WTC11 (cell line): ENCODE measurements at regions not wholly inside any gene's neighbourhood (a gene's known extent, or its start where the extent isn't known, plus 50 kb on each side); places are given as distances from the start of the nearest gene placed in this dataset.

Experiments
- ATAC-seq: fragments of 200-7000 bp; cut with Tn5 transposase; 2 replicates; pipeline ENCODE4 v1.10.0; 2021; ENCODE audit warnings: mild to moderate bottlenecking, moderate library complexity
- CTCF ChIA-PET: fragments of 300-600 bp; sonication (Branson Sonifier 250); formaldehyde crosslinking; loops from one replicate; lab custom pipeline; 2021; ENCODE audit warnings: antibody characterized with exemption; lab: Charles Lee
- POLR2A ChIA-PET: fragments of 350-600 bp; sonication (Branson Sonifier 250); formaldehyde crosslinking; loops from one replicate; lab custom pipeline; 2021; ENCODE audit warnings: antibody characterized with exemption; lab: Charles Lee
- DNase-seq: peaks from one replicate; pipeline ENCODE4 v3.0.0; 2021; ENCODE audit warnings: low spot score
- H3K27ac Mint-ChIP-seq: 2 replicates; pipeline ENCODE4 v1.8.0; 2021; ENCODE audit warnings: mixed read lengths
- H3K27me3 Mint-ChIP-seq: 2 replicates; pipeline ENCODE4 v1.8.0; 2021; ENCODE audit warnings: low read depth, mild to moderate bottlenecking, moderate library complexity, mixed read lengths
- H3K36me3 Mint-ChIP-seq: 2 replicates; pipeline ENCODE4 v1.8.0; 2021; ENCODE audit warnings: mixed read lengths
- H3K4me1 Mint-ChIP-seq: 2 replicates; pipeline ENCODE4 v1.8.0; 2022; ENCODE audit warnings: mixed read lengths
- H3K4me3 Mint-ChIP-seq: 2 replicates; pipeline ENCODE4 v1.8.0; 2021; ENCODE audit warnings: mild to moderate bottlenecking, moderate library complexity, mixed read lengths
- H3K9me3 Mint-ChIP-seq: 2 replicates; pipeline ENCODE4 v1.8.0; 2021; ENCODE audit warnings: mixed read lengths
- ATF2 ChIP-seq: sonication (generic); formaldehyde crosslinking; IDR thresholded peaks from 2 replicates; pipeline ENCODE4 v1.8.1; 2022; ENCODE audit warnings: low read depth, missing genetic modification reagents, borderline replicate concordance
- FOXK1 ChIP-seq: sonication (generic); formaldehyde crosslinking; IDR thresholded peaks from 2 replicates; pipeline ENCODE4 v1.8.0; 2022; ENCODE audit warnings: mild to moderate bottlenecking, moderate library complexity, missing genetic modification reagents
- MLX ChIP-seq: sonication (generic); formaldehyde crosslinking; IDR thresholded peaks from 2 replicates; pipeline ENCODE4 v1.8.1; 2023; ENCODE audit warnings: mild to moderate bottlenecking, missing genetic modification reagents, moderate library complexity
- MXD4 ChIP-seq: fragments of 250-450 bp; sonication (Bioruptor Pico); IDR thresholded peaks from 2 replicates; pipeline ENCODE4 v1.8.0; 2021; ENCODE audit warnings: mild to moderate bottlenecking, moderate library complexity, borderline replicate concordance
- MYBL2 ChIP-seq: sonication (generic); formaldehyde crosslinking; IDR thresholded peaks from 2 replicates; pipeline ENCODE4 v1.8.1; 2023; ENCODE audit warnings: mild to moderate bottlenecking, moderate library complexity, missing genetic modification reagents
- NR2C2 ChIP-seq: sonication (generic); formaldehyde crosslinking; IDR thresholded peaks from 2 replicates; pipeline ENCODE4 v1.8.0; 2022; ENCODE audit warnings: mild to moderate bottlenecking, missing genetic modification reagents
- NR3C1 ChIP-seq: sonication (generic); formaldehyde crosslinking; conservative IDR thresholded peaks from 2 replicates; pipeline ENCODE4 v1.8.1; 2023; ENCODE audit warnings: low read depth, mild to moderate bottlenecking, missing genetic modification reagents
- RORB ChIP-seq: fragments of 250-450 bp; sonication (Bioruptor Pico); IDR thresholded peaks from 2 replicates; pipeline ENCODE4 v1.9.0; 2021; ENCODE audit warnings: mild to moderate bottlenecking
- ZNF138 ChIP-seq: sonication (generic); formaldehyde crosslinking; conservative IDR thresholded peaks from 2 replicates; pipeline ENCODE4 v1.8.1; 2022; ENCODE audit warnings: mild to moderate bottlenecking, moderate library complexity, missing genetic modification reagents
- TF ChIP-seq, protein P1 (sequence below): sonication (generic); formaldehyde crosslinking; IDR thresholded peaks from 2 replicates; pipeline ENCODE4 v1.8.0; 2023; ENCODE audit warnings: mild to moderate bottlenecking, missing genetic modification reagents
- TF ChIP-seq, protein P2 (sequence below): sonication (generic); formaldehyde crosslinking; IDR thresholded peaks from 2 replicates; pipeline ENCODE4 v1.8.0; 2023; ENCODE audit warnings: missing genetic modification reagents
- TF ChIP-seq, protein P3 (sequence below): fragments of 250-450 bp; sonication (Bioruptor Pico); IDR thresholded peaks from 2 replicates; pipeline ENCODE4 v1.9.0; 2021; ENCODE audit warnings: moderate library complexity, mild to moderate bottlenecking, inconsistent platforms, borderline replicate concordance
- TF ChIP-seq, protein P4 (sequence below): sonication (generic); formaldehyde crosslinking; IDR thresholded peaks from 2 replicates; pipeline ENCODE4 v1.8.0; 2022; ENCODE audit warnings: mild to moderate bottlenecking, missing genetic modification reagents
- TF ChIP-seq, protein P5 (sequence below): sonication (generic); formaldehyde crosslinking; IDR thresholded peaks from 2 replicates; pipeline ENCODE4 v1.8.0; 2022; ENCODE audit warnings: missing genetic modification reagents
- TF ChIP-seq, protein P6 (sequence below): fragments of 250-450 bp; sonication (Bioruptor Pico); IDR thresholded peaks from 2 replicates; pipeline ENCODE4 v1.9.0; 2021; ENCODE audit warnings: mild to moderate bottlenecking
- TF ChIP-seq, protein P7 (sequence below): sonication (generic); formaldehyde crosslinking; IDR thresholded peaks from 2 replicates; pipeline ENCODE4 v1.8.0; 2022; ENCODE audit warnings: mild to moderate bottlenecking, missing genetic modification reagents

- Mint-ChIP-seq H3K4me1 (peaks cover 25% of the 10 kb centered on the region), H3K27me3 (no peaks in the 10 kb centered on the region), H3K9me3 (peaks cover 6% of the 10 kb centered on the region; the same call in 1 of the 2 replicates), H3K36me3 (peaks cover 5% of the 10 kb centered on the region), H3K4me3 (no peak overlapping the region), H3K27ac (no peak overlapping the region)
- no peak for ATAC-seq
- TF ChIP-seq ZNF138 (CRISPR knock-in tag) = no peak
- TF ChIP-seq, protein P1, sequence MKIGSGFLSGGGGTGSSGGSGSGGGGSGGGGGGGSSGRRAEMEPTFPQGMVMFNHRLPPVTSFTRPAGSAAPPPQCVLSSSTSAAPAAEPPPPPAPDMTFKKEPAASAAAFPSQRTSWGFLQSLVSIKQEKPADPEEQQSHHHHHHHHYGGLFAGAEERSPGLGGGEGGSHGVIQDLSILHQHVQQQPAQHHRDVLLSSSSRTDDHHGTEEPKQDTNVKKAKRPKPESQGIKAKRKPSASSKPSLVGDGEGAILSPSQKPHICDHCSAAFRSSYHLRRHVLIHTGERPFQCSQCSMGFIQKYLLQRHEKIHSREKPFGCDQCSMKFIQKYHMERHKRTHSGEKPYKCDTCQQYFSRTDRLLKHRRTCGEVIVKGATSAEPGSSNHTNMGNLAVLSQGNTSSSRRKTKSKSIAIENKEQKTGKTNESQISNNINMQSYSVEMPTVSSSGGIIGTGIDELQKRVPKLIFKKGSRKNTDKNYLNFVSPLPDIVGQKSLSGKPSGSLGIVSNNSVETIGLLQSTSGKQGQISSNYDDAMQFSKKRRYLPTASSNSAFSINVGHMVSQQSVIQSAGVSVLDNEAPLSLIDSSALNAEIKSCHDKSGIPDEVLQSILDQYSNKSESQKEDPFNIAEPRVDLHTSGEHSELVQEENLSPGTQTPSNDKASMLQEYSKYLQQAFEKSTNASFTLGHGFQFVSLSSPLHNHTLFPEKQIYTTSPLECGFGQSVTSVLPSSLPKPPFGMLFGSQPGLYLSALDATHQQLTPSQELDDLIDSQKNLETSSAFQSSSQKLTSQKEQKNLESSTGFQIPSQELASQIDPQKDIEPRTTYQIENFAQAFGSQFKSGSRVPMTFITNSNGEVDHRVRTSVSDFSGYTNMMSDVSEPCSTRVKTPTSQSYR (CRISPR knock-in tag) = no peak
- CTCF ChIA-PET = no interaction called here
- no peak for DNase-seq
- POLR2A ChIA-PET = no interaction called here
These were observed 646.8 kb downstream of the C12orf50 start for GRCh38 chr12:87382436-87382835.

GRCh38 chr12:87381742-87382141 lies 647.5 kb downstream of the C12orf50 start:
- ChIA-PET POLR2A (no interaction called here), CTCF (no interaction called here)
- 0 out of 2 replicates have a peak, but pooled peaks cover under 1% of the 10 kb centered on the region for H3K36me3 Mint-ChIP-seq
- ATAC-seq = no peak
- TF ChIP-seq RORB (no peak), MLX (no peak), NR3C1 (no peak), MXD4 (CRISPR knock-in tag) (no peak), NR2C2 (no peak), ZNF138 (CRISPR knock-in tag) (no peak), FOXK1 (CRISPR knock-in tag) (no peak), ATF2 (CRISPR knock-in tag) (no peak), MYBL2 (CRISPR knock-in tag) (no peak)
- TF ChIP-seq, protein P2, sequence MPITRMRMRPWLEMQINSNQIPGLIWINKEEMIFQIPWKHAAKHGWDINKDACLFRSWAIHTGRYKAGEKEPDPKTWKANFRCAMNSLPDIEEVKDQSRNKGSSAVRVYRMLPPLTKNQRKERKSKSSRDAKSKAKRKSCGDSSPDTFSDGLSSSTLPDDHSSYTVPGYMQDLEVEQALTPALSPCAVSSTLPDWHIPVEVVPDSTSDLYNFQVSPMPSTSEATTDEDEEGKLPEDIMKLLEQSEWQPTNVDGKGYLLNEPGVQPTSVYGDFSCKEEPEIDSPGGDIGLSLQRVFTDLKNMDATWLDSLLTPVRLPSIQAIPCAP = no peak
- TF ChIP-seq, protein P3, sequence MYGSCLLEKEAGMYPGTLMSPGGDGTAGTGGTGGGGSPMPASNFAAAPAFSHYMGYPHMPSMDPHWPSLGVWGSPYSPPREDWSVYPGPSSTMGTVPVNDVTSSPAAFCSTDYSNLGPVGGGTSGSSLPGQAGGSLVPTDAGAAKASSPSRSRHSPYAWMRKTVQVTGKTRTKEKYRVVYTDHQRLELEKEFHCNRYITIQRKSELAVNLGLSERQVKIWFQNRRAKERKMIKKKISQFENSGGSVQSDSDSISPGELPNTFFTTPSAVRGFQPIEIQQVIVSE (CRISPR knock-in tag) = no peak
- TF ChIP-seq, protein P4, sequence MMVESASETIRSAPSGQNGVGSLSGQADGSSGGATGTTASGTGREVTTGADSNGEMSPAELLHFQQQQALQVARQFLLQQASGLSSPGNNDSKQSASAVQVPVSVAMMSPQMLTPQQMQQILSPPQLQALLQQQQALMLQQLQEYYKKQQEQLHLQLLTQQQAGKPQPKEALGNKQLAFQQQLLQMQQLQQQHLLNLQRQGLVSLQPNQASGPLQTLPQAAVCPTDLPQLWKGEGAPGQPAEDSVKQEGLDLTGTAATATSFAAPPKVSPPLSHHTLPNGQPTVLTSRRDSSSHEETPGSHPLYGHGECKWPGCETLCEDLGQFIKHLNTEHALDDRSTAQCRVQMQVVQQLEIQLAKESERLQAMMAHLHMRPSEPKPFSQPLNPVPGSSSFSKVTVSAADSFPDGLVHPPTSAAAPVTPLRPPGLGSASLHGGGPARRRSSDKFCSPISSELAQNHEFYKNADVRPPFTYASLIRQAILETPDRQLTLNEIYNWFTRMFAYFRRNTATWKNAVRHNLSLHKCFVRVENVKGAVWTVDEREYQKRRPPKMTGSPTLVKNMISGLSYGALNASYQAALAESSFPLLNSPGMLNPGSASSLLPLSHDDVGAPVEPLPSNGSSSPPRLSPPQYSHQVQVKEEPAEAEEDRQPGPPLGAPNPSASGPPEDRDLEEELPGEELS (CRISPR knock-in tag) = no peak
- TF ChIP-seq, protein P5, sequence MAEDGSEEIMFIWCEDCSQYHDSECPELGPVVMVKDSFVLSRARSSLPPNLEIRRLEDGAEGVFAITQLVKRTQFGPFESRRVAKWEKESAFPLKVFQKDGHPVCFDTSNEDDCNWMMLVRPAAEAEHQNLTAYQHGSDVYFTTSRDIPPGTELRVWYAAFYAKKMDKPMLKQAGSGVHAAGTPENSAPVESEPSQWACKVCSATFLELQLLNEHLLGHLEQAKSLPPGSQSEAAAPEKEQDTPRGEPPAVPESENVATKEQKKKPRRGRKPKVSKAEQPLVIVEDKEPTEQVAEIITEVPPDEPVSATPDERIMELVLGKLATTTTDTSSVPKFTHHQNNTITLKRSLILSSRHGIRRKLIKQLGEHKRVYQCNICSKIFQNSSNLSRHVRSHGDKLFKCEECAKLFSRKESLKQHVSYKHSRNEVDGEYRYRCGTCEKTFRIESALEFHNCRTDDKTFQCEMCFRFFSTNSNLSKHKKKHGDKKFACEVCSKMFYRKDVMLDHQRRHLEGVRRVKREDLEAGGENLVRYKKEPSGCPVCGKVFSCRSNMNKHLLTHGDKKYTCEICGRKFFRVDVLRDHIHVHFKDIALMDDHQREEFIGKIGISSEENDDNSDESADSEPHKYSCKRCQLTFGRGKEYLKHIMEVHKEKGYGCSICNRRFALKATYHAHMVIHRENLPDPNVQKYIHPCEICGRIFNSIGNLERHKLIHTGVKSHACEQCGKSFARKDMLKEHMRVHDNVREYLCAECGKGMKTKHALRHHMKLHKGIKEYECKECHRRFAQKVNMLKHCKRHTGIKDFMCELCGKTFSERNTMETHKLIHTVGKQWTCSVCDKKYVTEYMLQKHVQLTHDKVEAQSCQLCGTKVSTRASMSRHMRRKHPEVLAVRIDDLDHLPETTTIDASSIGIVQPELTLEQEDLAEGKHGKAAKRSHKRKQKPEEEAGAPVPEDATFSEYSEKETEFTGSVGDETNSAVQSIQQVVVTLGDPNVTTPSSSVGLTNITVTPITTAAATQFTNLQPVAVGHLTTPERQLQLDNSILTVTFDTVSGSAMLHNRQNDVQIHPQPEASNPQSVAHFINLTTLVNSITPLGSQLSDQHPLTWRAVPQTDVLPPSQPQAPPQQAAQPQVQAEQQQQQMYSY (CRISPR knock-in tag) = no peak
- TF ChIP-seq, protein P6, sequence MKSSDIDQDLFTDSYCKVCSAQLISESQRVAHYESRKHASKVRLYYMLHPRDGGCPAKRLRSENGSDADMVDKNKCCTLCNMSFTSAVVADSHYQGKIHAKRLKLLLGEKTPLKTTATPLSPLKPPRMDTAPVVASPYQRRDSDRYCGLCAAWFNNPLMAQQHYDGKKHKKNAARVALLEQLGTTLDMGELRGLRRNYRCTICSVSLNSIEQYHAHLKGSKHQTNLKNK (CRISPR knock-in tag) = no peak
- TF ChIP-seq, protein P7, sequence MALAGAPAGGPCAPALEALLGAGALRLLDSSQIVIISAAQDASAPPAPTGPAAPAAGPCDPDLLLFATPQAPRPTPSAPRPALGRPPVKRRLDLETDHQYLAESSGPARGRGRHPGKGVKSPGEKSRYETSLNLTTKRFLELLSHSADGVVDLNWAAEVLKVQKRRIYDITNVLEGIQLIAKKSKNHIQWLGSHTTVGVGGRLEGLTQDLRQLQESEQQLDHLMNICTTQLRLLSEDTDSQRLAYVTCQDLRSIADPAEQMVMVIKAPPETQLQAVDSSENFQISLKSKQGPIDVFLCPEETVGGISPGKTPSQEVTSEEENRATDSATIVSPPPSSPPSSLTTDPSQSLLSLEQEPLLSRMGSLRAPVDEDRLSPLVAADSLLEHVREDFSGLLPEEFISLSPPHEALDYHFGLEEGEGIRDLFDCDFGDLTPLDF (CRISPR knock-in tag) = no peak
- no peak overlapping the region for H3K27ac Mint-ChIP-seq
- H3K9me3 Mint-ChIP-seq = peaks cover under 1% of the 10 kb centered on the region; the same call in 1 of the 2 replicates
- no peak for DNase-seq
- no peaks in the 10 kb centered on the region for H3K27me3 Mint-ChIP-seq
- H3K4me1 Mint-ChIP-seq = peaks cover 25% of the 10 kb centered on the region
- H3K4me3 Mint-ChIP-seq = no peak overlapping the region
